AG10803 (cell line): ENCODE measurements at regions not wholly inside any gene's neighbourhood (a gene's known extent, or its start where the extent isn't known, plus 50 kb on each side); places are given as distances from the start of the nearest gene placed in this dataset.
"Not testable (repeated sequence)": the region's sequence is repeated elsewhere in the genome, so short reads cannot be mapped to it uniquely, and the experiment has no call there.

Source experiments
- DNase-seq: peaks from one replicate; pipeline ENCODE4 v3.0.0; 2010; ENCODE audit warnings: low read depth
- H3K4me3 ChIP-seq: 2 replicates; pipeline ENCODE4 v1.5.1; 2011; ENCODE audit warnings: mild to moderate bottlenecking, low read length, control low read depth
- CTCF ChIP-seq: conservative IDR thresholded peaks from 2 replicates; pipeline ENCODE4 v1.5.1; 2011; ENCODE audit warnings: mild to moderate bottlenecking, low read length, control low read depth, inconsistent platforms

GRCh38 chr17:77831474-77832179 is 126.9 kb upstream of the TNRC6C start:
- H3K4me3 ChIP-seq = no peak overlapping the region
- no peak for TF ChIP-seq CTCF
- DNase-seq = peak; percentile 56

DNA sequence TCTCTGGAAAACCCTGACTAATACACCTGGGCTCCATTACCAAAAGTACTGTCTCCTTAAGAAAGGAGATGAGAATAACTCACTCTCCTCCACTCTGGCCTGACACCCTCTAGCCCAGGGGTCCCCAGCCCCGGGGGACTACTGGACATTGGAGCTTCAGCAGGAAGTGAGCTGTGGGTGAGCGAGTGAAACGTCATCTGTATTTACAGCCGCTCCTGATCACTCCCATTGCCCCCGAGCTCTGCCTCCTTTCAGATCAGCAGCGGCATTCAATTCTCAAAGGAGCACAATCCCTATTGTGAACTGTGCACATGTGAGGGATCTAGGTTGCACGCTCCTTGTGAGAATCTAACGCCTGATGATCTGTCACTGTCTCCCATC is 126.3 kb upstream of the TNRC6C start:
- DNase-seq = no peak
- no peak for TF ChIP-seq CTCF
- no peak overlapping the region for H3K4me3 ChIP-seq

- no peak for TF ChIP-seq CTCF
- H3K4me3 ChIP-seq = no peak overlapping the region
- no peak for DNase-seq
These were observed 124.7 kb upstream of the TNRC6C start for GRCh38 chr17:77833769-77834168.

GRCh38 chr17:77834170-77835115 is 124.1 kb upstream of the TNRC6C start:
- no peak overlapping the region for H3K4me3 ChIP-seq
- peak; percentile 75 for DNase-seq
- no peak for TF ChIP-seq CTCF

DNA sequence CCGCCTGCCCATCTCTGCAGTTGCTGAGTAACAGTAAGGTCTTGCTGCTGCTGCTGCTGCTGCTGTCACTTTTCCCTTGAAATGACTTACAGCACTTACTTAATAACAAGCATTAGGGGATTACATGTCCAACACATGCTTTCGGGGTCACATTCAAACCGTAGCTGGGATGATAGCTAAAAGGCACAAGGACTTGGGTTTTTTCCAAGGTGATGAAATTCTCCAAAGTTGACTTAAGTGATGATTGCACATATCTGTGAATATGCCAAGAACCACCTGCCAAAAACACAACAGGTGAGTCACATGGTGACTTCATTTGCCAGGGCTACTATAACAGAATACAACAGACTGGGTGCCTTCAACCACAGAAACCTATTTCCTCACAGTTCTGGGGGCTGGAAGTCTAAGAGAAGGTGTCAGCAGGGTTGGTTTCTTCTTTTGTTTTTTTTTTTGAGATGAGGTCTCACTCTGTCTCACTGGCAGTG is 121.9 kb upstream of the TNRC6C start:
- no peak for TF ChIP-seq CTCF
- H3K4me3 ChIP-seq = no peak overlapping the region
- DNase-seq = peak; percentile 36

DNA sequence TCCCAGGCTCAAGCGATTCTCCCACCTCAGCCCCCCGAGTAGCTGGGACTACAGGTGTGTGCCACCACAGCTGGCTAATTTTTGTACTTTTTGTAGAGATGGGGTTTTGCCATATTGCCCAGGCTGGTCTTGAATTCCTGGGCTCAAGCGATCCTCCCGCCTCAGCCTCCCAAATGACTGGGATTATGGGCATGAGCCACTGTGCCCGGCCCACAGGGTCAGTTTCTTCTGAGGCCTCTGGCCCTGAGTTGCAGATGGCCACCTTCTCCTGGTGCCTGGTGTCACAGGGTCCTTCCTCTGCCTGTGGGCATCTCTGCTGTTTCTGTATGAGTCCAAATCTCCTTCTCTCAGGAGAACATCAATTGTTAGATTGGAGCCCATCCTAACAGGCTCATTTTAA is 121.4 kb upstream of the TNRC6C start:
- DNase-seq, H3K4me3 ChIP-seq: not testable (repeated sequence)

DNA sequence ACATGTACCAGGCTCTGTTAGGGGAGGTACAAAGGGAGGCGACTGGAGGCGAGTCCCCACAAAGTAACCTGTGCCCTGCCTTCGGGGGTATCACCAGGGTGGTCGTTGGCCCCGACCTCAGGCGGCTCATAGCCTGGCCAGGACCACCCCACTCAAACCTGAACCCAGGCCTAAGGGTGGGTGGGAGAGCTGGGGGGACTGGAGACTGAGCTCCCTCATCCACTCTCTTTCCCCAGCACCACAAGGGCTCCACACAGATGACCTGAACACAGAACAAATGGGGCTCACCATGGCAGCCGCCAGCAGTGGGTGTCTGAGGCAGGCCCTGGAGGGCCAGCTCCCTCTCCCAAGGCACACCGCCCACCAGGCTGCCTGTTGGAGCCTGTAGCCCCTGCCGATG is 120.6 kb upstream of the TNRC6C start:
- no peak overlapping the region for H3K4me3 ChIP-seq
- TF ChIP-seq CTCF = no peak
- DNase-seq = no peak
